Endothelial cell of umbilical vein (primary cell): ENCODE measurements at regions not wholly inside any gene's neighbourhood (a gene's known extent, or its start where the extent isn't known, plus 50 kb on each side); places are given as distances from the start of the nearest gene placed in this dataset.

Experiments used
- BruUV-seq: library from RNA; stranded (reverse); fragments of 400-500 nt; replicated peaks from 2 replicates; lab custom pipeline; 2021; lab: Mats Ljungman, UMichigan
- CTCF ChIA-PET: fragments of 300-600, 350-600 bp; sonication (Branson Sonifier 250); formaldehyde crosslinking; loops from one replicate; lab custom pipeline; 2021; ENCODE audit warnings: antibody characterized with exemption, inconsistent platforms; lab: Charles Lee
- POLR2A ChIA-PET: fragments of 300-600, 350-600 bp; sonication (Branson Sonifier 250); formaldehyde crosslinking; loops from one replicate; lab custom pipeline; 2021; ENCODE audit warnings: antibody characterized with exemption, inconsistent platforms; lab: Charles Lee
- DNase-seq: peaks from one replicate; pipeline ENCODE4 v3.0.0-alpha.2; 2011; ENCODE audit warnings: low read depth, low spot score
- FAIRE-seq: peaks from 2 replicates; lab custom pipeline; 2011; peaks lifted over from hg19 to GRCh38; lab: Jason Lieb, UNC
- H2AFZ ChIP-seq: 2 replicates; pipeline ENCODE4 v1.6.0; 2012; ENCODE audit warnings: low read depth, low read length, control low read depth, inconsistent platforms
- H3K27ac ChIP-seq: 2 replicates; pipeline ENCODE4 v1.5.1; 2011; ENCODE audit warnings: low read depth, mild to moderate bottlenecking, control low read depth, low read length, moderate library complexity; ENCODE audit not compliant: insufficient read depth
- H3K27me3 ChIP-seq, 2 experiments: 2 replicates each; pipeline versions ENCODE4 v1.6.0 to v1.6.1; 2011; ENCODE audit warnings: low read length in 2 of 2, mixed read lengths in 1 of 2; ENCODE audit not compliant: control insufficient read depth in 2 of 2, insufficient read depth in 2 of 2
- H3K36me3 ChIP-seq, 2 experiments: 2 replicates in 1 of 2; 3 replicates in 1 of 2; pipeline ENCODE4 v1.5.1; 2011; ENCODE audit warnings: low read length in 2 of 2, mild to moderate bottlenecking in 1 of 2, moderate library complexity in 1 of 2; ENCODE audit not compliant: control insufficient read depth in 2 of 2, insufficient read depth in 2 of 2; ENCODE audit errors: extremely low read depth in 1 of 2
- H3K4me1 ChIP-seq: 3 replicates; pipeline ENCODE4 v1.5.1; 2011; ENCODE audit warnings: mild to moderate bottlenecking, low read length; ENCODE audit not compliant: control insufficient read depth, insufficient read depth; ENCODE audit errors: extremely low read depth
- H3K4me2 ChIP-seq: 2 replicates; pipeline ENCODE4 v1.6.1; 2011; ENCODE audit warnings: low read length, control low read depth, mixed read lengths; ENCODE audit not compliant: insufficient read depth
- H3K4me3 ChIP-seq, 3 experiments: fragments of 200-600 bp in 1 of 3; sonication (generic), shearing (Covaris generic) in 1 of 3; replicated peaks in 1 of 3; 2 replicates each; pipeline ENCODE4 v1.5.1; 2011 to 2016; ENCODE audit warnings: control low read depth in 3 of 3, low read length in 3 of 3, mild to moderate bottlenecking in 2 of 3, inconsistent platforms in 1 of 3, low read depth in 1 of 3, moderate library complexity in 1 of 3; ENCODE audit not compliant: insufficient read depth in 1 of 3
- H3K79me2 ChIP-seq: 2 replicates; pipeline ENCODE4 v1.6.0; 2012; ENCODE audit warnings: low read length, inconsistent platforms; ENCODE audit not compliant: control insufficient read depth, insufficient read depth
- H3K9ac ChIP-seq: replicated peaks from 2 replicates; pipeline ENCODE3; 2011; ENCODE audit warnings: low read length, control low read depth; ENCODE audit not compliant: insufficient read depth; ENCODE audit errors: extremely low read depth
- H3K9me1 ChIP-seq: replicated peaks from 3 replicates; pipeline ENCODE4 v1.6.0; 2011; ENCODE audit warnings: mild to moderate bottlenecking, low read length; ENCODE audit not compliant: control insufficient read depth, insufficient read depth; ENCODE audit errors: extremely low read depth
- H3K9me3 ChIP-seq: replicated peaks from 2 replicates; pipeline ENCODE4 v1.5.1; 2012; ENCODE audit warnings: low read length, inconsistent platforms; ENCODE audit not compliant: control insufficient read depth, insufficient read depth
- H4K20me1 ChIP-seq: replicated peaks from 2 replicates; pipeline ENCODE3; 2011; ENCODE audit warnings: mild to moderate bottlenecking, low read length; ENCODE audit not compliant: control insufficient read depth, insufficient read depth; ENCODE audit errors: extremely low read depth
- EZH2 ChIP-seq: IDR thresholded peaks from 2 replicates; pipeline ENCODE4 v1.6.1; 2012; ENCODE audit warnings: borderline replicate concordance, low read depth, mild to moderate bottlenecking, moderate library complexity, low read length, inconsistent platforms; ENCODE audit not compliant: severe bottlenecking
- FOS ChIP-seq: IDR thresholded peaks from 2 replicates; pipeline ENCODE4 v1.6.1; 2011; ENCODE audit warnings: mild to moderate bottlenecking, low read length, moderate library complexity, borderline replicate concordance; ENCODE audit not compliant: insufficient read depth
- GATA2 ChIP-seq: IDR thresholded peaks from 2 replicates; pipeline ENCODE4 v1.7.0; 2011; ENCODE audit warnings: low read depth, mild to moderate bottlenecking, moderate library complexity, mixed read lengths, low read length; ENCODE audit not compliant: insufficient read length, insufficient read depth
- JUN ChIP-seq: IDR thresholded peaks from 2 replicates; pipeline ENCODE4 v1.6.1; 2011; ENCODE audit warnings: borderline replicate concordance, low read depth; ENCODE audit not compliant: insufficient read length, insufficient read depth
- MYC ChIP-seq: IDR thresholded peaks from one replicate; pipeline ENCODE4 v1.6.1; 2011; ENCODE audit warnings: mild to moderate bottlenecking, low read depth, low read length
- POLR2A ChIP-seq: IDR thresholded peaks from 2 replicates; pipeline ENCODE4 v1.6.1; 2012; ENCODE audit warnings: low read depth, mild to moderate bottlenecking, control low read depth, low read length
- POLR2AphosphoS5 ChIP-seq: IDR thresholded peaks from 2 replicates; pipeline ENCODE4 v1.6.1; 2012; ENCODE audit warnings: low read depth, mild to moderate bottlenecking, control low read depth, low read length, moderate library complexity; ENCODE audit not compliant: insufficient read depth
- dilution Hi-C: fragments of 300-500 bp; cut with MboI; formaldehyde crosslinking; loops from one replicate; pipeline ENCODE4 v1.15.0; 2019; ENCODE audit warnings: low sequenced_read_pairs; ENCODE audit not compliant: extremely low pct_ligation_motif_present
- intact Hi-C: fragments of 100-400 bp; cut with micrococcal nuclease; formaldehyde crosslinking; loops from one replicate; pipeline ENCODE4 v1.10.0; 2022
- TF ChIP-seq, protein P1 (sequence below): IDR thresholded peaks from 2 replicates; pipeline ENCODE4 v1.6.1; 2011; ENCODE audit not compliant: insufficient read depth, insufficient read length
- TF ChIP-seq, protein P2 (sequence below), 2 donors: IDR thresholded peaks; 1 replicate in 1 of 2; 2 replicates in 1 of 2; pipeline ENCODE4 v1.5.1; 2011; ENCODE audit warnings: low read length in 2 of 2, mild to moderate bottlenecking in 2 of 2, moderate library complexity in 2 of 2, control low read depth in 1 of 2, inconsistent platforms in 1 of 2, low read depth in 1 of 2; ENCODE audit not compliant: insufficient read depth in 1 of 2; ENCODE audit errors: extremely low read depth in 1 of 2

DNA sequence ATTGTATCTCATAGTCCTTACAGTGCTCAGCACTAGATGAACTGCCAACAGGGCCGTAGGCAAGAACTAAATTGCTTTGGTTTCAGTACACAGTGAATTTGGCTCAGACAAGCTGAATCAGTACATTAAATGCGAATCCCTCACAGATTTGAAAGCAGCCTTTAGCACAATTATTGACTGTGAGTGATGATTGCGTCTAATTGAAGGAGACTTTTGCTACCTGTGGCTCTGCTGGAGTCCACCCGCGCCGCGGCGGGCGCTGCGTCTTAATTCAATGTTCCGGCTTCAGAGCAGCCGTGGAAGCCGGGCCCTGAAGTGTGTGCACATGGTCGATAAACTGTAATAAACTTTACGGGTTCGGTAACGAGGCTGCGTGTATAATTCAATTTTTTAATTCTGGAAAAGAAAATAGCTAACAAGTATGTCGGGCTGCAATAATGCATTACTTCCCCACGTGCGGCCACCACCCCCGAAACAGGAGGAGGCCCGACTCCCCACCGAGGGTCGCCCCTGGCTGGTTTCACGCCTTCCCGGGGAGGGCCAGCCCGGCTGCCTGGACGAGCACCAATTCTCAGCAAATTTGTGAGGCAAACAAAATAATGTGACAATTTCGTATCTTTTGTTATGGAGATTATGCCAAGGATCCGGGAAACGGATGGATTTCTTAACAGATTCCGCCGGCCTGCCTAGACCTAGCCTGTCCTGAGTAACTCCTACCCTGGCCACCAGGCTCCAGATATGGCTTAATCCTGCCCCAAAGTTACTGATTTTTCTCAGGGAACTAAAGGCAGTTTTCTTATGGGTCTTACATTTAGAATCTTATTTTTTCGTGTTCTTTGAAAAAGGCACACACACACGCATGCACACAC is 269.4 kb upstream of the IRX1 start:
- Histone ChIP-seq H3K79me2 (no peaks in the 10 kb centered on the region), H3K9me1 (no peaks in the 10 kb centered on the region), H2AFZ (no peak overlapping the region), H3K27me3 (no peaks in the 10 kb centered on the region), H4K20me1 (no peaks in the 10 kb centered on the region), H3K9ac (no peak overlapping the region), H3K36me3 (no peaks in the 10 kb centered on the region), H3K9me3 (no peaks in the 10 kb centered on the region), H3K4me3 (no peak overlapping the region), H3K4me1 (no peaks in the 10 kb centered on the region), H3K27ac (no peak overlapping the region), H3K4me2 (no peak overlapping the region)
- no peak for FAIRE-seq
- dilution Hi-C loops = no loop called here
- CTCF ChIA-PET = no interaction called here
- TF ChIP-seq JUN (no peak), POLR2AphosphoS5 (no peak), EZH2 (no peak), FOS (no peak), POLR2A (no peak), GATA2 (no peak), MYC (no peak)
- TF ChIP-seq, protein P1, sequence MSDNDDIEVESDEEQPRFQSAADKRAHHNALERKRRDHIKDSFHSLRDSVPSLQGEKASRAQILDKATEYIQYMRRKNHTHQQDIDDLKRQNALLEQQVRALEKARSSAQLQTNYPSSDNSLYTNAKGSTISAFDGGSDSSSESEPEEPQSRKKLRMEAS = no peak
- TF ChIP-seq, protein P2, sequence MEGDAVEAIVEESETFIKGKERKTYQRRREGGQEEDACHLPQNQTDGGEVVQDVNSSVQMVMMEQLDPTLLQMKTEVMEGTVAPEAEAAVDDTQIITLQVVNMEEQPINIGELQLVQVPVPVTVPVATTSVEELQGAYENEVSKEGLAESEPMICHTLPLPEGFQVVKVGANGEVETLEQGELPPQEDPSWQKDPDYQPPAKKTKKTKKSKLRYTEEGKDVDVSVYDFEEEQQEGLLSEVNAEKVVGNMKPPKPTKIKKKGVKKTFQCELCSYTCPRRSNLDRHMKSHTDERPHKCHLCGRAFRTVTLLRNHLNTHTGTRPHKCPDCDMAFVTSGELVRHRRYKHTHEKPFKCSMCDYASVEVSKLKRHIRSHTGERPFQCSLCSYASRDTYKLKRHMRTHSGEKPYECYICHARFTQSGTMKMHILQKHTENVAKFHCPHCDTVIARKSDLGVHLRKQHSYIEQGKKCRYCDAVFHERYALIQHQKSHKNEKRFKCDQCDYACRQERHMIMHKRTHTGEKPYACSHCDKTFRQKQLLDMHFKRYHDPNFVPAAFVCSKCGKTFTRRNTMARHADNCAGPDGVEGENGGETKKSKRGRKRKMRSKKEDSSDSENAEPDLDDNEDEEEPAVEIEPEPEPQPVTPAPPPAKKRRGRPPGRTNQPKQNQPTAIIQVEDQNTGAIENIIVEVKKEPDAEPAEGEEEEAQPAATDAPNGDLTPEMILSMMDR (IDR thresholded peaks at IDR 0.05; ENCODE audit: extremely low read depth in 1 of 2, insufficient read depth in 1 of 2, low read depth in 1 of 2, low read length in 2 of 2) = no peak
- no peak for DNase-seq
- no TSS peak for BruUV-seq
- intact Hi-C loops = no loop called here
- POLR2A ChIA-PET = no interaction called here
